HG03108 (cell line): ENCODE measurements at regions not wholly inside any gene's neighbourhood (a gene's known extent, or its start where the extent isn't known, plus 50 kb on each side); places are given as distances from the start of the nearest gene placed in this dataset.

Source experiments
- ATAC-seq: cut with Tn5 transposase; IDR thresholded peaks from one replicate; pipeline ENCODE4 v1.9.1; 2021; ENCODE audit warnings: moderate library complexity; ENCODE audit not compliant: unreplicated experiment

DNA sequence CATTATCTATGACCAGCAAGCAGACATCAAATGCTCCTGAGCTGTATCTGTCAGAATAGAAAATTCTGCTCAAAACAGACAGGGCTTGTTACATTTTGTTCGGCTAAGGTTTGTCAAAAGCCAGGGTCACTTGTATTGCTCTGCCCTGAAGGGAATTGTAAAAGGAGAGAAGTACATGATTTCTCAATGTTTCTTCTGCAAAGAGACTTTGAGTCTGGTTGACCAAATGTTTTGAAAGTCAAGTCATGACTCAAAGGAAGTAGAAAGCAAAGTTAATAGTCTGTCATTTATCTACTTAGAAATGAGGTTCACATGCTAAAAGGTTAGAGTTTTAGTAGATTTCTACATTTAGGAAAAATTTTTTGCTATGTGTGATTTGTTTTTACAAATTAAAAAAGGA lies 1624.1 kb upstream of the ZEB2 start:
- no peak for ATAC-seq

DNA sequence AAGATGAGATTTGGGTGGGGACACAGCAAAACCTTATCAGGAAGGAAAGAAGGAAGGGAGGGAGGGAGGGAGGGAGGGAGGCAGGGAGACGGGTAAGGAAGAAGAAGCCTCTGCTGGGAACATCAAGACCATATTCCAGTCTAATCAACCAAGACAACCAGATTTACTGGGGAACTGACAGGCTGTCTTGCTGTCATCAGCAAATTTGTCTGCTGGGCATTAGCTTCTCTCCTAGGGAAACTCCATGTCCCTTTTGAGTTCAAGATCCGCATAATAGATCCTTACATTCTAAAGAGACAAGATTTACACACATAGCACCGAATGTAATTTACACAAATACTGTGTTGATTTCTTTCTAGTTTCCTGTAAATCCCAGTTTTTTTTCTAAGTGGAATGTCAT lies 1618.9 kb upstream of the ZEB2 start:
- no peak for ATAC-seq

DNA sequence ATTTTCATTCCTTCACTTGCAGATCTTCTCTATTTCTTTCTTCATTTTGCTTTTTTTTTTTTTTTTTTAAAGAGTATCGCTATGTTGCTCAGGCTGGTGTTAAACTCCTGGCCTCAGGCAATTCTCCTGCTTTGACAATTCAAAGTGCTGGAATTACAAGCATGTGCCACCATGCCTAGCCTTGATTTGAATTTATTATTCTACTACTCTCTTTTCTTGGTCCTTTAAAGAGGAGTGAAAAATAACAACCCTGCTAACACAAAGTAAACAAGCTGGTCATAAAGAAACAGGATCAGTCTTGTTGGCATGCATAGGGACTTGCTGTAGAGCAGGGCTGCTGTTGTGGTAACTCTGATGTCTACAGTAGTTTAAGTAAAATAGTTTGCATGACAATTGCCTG lies 1615.3 kb upstream of the ZEB2 start:
- ATAC-seq, result no peak

DNA sequence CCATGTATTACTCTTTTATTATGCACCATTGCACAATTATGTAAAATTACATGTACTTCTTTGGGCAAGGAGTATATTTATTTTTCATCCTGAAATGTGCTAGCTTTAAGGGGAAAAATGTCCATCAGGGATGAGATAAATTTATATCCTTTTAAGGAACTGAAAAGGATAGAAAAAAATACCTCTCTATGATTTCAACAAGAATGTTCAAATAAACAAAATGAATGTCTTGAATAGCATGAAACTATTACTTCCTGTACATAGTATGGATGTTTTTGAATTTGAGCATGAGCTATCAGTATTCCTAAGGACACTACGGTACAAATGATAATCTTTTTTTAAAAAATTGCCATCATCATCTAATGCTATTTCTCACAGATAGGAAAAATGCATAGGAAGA lies 1611.9 kb upstream of the ZEB2 start:
- no peak for ATAC-seq

DNA sequence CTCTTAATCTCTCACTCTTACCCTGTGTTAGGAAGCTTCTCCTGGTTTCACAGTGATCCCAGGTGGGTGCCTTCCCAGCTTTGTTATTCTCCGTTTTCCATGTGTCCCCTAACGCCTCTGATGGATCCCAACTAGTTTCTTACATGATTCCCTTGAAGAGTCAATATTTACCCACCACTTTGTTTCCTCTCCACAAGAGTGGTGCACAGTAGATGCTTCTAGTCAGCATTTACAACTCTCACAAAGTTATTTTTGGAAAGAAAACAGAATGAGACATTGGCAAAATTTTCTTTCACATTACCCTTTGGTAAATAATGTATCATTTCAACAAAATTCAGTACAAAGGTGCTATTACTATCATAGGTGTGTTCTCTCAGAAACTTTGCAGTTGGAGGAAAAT lies 1611.1 kb upstream of the ZEB2 start:
- ATAC-seq, result no peak

DNA sequence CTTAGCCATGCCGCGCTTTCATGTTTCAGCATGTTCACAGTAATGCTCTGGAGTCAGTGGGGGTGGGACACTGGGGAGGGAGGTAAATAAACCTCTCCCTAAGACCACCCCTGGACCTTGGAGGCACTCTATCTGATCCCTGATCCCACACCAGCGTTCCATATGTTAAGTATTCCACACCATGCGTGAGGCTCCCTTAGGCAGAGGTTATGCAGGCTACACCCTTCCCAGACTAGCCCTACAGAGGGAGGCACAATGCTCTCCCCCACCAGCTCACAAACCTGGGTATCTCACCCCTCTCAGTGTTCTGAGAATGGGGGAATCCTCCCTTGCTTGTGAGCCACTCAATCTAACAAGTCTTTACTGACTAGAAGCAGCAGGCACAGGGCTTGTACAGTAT lies 1610.4 kb upstream of the ZEB2 start:
- ATAC-seq, result no peak

DNA sequence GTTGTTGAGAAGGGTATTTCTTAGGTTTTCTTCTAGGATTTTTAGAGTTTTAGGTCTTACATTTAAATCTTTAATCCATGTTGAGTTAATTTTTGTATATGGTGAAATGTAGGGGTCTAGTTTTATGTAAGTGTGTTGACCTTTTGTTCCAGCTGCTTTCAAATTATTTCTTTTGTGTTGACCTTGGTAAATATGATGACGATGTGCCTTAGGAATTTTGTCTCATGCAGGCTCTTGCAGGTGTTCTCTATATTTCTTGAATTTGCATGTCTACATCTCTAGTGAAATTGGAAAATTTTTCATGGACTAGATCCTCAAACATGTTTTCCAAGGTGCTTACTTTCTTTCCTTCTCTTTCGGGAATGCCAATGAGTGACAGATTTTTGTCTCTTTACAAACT lies 1609.3 kb upstream of the ZEB2 start:
- no peak for ATAC-seq

DNA sequence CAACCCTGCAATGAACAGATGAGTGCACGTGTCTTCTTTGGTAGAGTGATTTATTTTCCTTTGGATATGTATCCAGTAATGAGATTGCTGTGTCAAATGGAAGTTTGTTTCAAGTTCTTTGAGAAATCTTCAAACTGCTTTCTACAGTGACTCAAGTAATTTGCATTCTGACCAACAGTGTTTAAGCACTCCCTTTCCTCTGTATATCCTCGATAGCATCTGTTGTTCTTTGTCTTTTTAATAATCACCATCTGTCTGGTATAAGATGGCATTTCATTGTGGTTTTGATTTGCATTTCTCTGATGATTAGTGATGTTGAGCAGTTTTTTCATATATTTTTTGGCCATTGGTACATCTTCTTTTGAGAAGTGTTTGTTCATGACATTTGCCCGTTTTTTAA lies 1608.3 kb upstream of the ZEB2 start:
- ATAC-seq, result no peak

DNA sequence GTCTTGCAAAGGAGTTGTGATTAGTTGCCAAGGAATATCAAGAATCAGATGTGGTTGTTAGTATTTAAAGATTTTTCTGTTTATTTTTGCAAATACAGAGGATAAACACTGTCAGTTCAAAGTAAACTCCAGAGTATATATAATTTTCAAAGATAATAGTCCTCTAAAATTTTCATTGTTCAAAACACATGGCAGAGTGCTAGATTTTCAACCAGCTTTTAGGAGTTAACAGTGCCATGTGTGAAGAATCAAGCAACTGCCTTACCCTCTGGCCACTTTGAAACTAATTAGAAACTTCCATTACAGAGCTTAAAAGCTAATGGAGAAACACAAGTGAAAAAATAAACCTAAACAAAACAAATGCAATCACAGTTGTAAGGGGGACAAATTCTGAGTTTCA lies 1605.6 kb upstream of the ZEB2 start:
- ATAC-seq, result no peak

DNA sequence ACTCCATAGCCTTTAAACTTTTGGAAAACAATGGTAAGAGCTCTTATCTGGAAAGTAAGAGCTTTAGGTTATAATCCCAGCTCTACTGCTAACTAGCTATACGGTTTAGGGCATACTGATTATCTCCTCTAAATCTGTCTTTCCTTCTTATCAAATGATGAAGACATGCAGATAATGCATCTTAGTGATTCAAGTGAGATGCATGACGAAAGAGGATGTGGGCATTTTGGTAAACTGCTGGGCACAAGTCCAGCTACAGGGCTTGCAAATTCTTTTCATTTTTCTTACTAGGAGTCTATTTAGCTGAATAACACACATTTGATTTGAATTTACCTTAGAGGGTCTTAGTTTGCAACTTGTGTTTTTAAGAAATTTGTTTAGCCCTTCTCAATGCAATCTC lies 1604.8 kb upstream of the ZEB2 start:
- ATAC-seq, result no peak

DNA sequence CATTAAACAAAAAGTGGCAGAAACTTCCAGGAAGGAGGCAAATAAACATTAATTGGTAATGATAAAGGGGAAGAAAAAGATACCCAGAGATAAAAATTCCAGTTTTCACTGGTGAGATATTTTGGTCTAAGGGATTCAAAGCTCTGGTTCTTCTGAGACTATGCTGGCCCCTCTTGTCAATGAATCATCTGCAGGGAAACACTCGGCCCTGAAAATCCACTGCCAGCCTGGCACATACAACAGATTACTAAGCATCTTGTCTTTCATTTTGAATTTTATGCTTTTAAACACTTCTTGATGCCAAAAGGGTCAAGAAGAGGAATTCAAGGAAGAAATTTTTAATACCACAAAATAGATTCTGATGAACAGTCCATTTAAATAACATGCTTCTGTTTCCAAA lies 1603.8 kb upstream of the ZEB2 start:
- no peak for ATAC-seq

DNA sequence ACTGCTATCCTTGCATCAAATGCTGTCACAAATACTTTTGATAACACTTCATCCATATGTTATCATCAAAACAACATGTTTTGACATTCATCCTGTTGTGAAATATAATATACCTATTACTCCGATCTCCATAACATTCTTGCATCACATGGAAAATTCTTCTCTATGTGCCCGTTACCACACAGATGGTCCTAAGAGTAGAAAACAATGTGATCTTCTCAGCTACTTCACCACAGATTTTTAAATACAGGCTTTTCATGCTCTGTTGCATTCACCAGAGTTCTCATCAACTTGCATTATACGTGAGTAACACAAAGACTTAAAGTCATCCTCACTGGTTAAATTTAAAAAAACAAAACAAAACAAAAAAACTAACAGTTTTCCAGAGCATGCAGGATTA lies 1603.3 kb upstream of the ZEB2 start:
- ATAC-seq, result no peak

DNA sequence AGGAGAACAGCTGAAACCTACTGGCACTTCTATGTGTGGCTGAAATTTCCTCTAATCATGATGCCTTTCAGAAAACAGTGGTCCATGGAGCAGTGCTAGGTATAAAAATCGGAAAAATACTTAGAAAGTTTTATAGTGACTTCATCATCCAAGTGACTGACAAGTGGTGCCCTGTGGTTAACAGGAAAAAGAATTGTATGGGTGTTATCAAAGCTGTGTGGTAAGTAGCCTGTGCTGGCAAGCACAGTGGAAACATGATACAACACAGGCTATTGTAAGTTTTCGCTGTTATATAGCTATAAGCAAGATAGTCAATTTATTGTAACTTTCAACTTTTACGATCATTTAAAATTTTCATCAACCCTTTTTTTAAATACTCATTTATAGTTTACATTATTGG lies 1599.7 kb upstream of the ZEB2 start:
- no peak for ATAC-seq

DNA sequence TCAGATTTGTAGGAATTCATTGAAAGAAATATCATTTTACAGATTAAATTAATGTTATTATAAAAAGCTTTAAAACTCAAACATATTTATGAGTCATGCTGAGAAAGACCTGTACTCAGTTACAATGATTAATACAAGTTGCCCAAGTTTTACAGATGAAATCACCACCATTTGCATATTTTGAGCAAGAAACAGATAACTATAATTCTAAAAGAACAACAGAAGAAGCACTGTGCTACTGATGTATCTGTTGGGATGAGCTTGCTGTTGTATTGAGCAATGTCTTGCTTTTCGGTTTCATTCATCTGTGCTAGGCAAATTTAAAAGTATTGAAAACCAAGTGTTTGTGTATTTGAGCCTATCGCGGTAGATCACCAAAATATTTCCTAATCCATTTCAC lies 1589.1 kb upstream of the ZEB2 start:
- no peak for ATAC-seq

DNA sequence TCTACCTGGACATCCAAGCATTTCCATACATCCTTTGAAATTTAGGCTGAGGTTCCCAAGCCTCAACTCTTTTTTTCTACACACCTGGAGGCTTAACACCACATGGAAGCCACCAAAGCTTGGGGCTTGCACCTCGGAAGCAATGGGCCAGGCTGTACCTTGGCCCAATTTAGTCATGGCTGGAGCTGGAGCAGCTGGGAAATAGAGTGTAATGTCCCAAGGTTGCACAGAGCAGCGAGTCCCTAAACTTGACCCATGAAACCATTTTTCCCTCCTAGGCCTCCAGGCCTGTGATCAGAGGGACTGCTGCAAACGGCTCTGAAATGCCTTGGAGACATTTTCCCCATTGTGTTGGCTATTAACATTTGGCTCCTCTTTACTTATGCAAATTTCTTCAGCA lies 1574.3 kb upstream of the ZEB2 start:
- no peak for ATAC-seq

DNA sequence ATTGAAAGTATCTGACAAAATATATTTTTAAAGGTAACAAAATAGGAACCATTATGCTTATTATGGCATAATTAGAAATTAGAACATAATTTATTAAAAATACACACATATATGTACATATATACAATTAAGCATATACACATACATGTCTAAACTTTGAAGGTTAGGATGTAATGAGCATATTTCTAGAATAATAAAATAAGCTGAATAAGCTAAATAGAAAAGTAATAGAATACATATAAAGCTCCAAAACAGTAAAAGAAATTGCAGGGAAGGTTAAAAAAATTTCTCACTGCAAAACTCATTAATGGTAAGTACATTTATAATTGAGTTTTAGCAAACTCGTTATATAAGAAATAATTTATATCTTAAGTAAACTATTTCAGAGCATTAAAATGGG lies 1561.5 kb upstream of the ZEB2 start:
- ATAC-seq, result no peak

DNA sequence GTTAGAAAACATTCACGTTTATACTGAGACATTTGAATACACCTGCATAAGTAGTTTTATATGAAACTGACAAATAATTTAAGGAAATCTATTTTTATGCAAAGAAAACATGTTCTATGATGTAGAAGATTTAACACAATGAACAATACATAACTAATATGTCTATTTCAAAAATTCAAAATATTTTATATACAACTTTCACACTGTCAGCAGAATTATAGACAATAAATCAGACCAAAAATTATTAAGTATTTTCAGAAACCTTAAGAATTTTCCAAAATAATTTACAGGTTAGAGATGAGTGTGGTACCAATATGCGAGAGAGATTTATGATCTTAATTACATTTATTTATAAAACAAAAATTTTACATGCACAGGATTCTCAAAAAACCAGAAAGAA lies 1561.0 kb upstream of the ZEB2 start:
- no peak for ATAC-seq

DNA sequence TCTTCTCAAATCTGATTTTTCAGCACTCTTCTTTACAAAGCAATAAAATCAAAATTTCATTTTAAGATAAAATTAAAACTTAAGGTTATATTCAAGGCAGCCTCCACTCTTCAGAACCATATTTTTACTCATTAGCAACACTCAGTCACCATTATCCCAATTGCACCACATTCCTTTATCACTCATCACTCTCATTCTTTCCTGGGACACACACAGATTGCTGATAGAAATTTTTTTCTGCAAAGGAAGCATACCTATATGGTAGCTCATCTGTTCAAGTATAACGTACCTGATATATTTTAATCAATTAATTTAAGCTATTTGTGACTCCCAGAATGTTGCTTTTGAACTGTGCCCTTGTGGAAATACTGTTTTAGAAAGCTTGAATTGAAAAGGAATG lies 1559.3 kb upstream of the ZEB2 start:
- no peak for ATAC-seq

DNA sequence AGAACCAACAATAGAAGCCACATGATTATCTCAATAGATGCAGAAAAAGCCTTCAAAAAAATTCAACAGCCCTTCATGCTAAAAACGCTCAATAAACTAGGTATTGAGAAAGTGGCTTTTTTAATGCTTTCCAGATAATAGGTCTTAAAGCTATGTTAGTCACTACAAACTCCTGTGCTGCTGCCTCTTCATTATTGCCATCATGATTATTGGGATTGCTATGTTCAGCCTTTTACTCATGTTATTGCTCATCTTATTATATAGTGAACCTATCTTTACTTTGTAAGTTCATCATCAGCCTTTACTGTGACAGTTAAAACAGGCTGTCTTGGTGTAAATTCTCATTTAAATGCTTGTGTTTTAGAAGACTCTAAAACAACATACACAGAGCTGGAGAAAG lies 1557.2 kb upstream of the ZEB2 start:
- no peak for ATAC-seq

DNA sequence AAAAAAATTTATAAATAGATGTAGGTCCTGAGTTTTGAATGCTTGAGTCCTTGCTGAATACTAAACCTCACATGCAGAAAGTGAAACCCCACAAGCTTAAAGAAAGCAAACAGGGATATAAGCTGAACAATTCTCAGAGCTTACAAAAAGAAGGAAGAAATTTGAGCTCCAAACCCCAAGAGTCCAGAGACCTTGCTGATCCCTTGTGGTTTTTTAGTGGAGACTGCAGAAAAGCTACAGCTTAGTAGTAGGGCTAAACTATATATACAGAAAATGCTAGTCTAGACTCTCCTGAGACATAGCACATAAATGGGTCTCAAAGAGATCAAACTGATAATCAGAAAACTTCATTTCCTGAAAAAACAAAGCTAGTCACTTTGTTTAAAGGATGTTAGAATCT lies 1548.1 kb upstream of the ZEB2 start:
- no peak for ATAC-seq

DNA sequence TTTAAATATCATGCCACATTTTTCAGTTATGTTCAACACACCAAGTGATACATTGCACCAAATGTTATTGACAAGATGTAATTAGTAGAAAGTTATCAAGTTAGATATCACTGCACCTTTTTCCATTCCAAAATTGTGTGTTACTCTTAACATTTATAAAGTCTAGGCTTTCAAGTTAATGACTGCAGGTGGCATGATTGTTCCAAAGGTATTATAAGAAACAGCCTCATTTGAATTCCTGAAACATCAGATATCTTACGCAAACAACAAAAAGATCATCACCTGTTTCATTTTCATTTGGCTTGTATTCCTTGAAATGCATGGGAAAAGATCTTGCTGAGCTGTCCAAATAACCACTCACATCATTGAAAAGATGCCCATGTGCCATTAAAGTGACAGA lies 1528.2 kb upstream of the ZEB2 start:
- no peak for ATAC-seq

DNA sequence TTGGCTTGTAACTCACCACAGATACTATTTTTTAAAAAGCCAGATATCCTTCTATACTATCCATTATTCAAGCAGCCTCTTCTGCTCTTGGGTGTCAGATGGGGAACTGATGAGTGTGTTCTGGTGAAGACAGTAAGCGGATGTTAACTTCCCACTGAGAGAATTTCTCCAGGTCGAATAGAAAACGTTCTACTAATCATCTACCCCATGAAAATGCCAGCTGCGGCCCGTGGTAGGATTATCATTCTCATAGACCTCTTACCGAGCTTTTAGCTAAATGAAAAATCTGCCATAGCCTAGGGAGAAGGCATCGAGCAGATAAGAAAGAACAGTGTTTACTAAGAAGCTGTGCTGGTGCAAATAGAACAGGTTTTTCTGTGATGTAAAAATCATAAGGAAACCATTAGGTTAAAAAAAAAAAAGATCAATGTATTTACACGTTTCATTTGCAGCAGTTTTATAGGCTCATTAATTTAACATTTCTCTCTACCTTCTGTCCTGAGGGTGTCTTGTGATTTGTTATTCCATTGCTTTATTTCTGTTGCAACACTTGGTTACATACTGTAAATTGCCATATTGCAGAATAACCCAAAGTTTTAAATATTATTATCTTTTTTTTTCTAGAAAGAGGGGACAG lies 1521.5 kb upstream of the ZEB2 start:
- no peak for ATAC-seq

DNA sequence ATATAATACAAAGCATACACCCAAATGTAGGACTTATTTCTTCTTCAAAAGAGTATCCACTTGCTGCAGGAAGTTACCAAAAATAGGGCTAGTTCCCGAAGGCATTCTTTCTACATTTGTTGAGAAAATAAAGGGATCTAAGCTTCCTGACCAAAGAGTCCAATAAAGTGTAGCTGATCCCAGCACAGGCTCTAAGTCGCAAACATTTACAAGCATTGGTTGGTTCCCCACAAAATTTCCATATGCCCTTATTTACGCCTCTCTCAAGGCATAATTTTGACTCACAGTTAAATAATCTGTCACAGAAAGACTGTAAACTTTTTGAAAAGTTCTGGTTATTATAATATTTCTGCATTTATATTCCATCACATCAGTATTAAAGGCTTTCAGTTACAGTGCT lies 1520.1 kb upstream of the ZEB2 start:
- ATAC-seq, result no peak

DNA sequence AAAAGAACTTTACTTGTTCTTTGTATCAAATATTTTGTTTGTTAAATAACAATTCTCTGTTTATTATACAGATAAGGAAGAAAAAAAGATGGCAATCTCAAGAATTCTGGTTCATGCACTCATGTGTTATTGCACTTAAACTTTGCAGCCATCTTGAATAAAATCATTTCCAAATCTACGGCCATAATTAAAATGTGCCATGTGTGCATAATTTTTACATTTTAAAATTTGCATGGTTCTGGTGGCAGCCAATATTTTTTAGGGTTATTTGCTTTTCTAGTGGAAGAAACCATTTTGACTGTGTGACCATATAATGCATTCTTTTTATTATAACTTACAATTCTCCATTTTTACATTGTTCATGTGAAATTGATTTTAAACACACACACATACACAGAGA lies 1518.1 kb upstream of the ZEB2 start:
- ATAC-seq, result no peak
